Osteocyte (in vitro differentiated cells): ENCODE measurements at regions not wholly inside any gene's neighbourhood (a gene's known extent, or its start where the extent isn't known, plus 50 kb on each side); places are given as distances from the start of the nearest gene placed in this dataset.

Source experiments
- DNase-seq: peaks from one replicate; pipeline ENCODE4 v3.0.0; 2021; ENCODE audit warnings: mixed read lengths; ENCODE audit not compliant: unreplicated experiment; ENCODE audit errors: extremely low spot score
- H3K27ac Mint-ChIP-seq: one replicate; pipeline ENCODE4 v1.8.0; 2021; ENCODE audit warnings: mild to moderate bottlenecking, mixed read lengths; ENCODE audit not compliant: unreplicated experiment
- H3K27me3 Mint-ChIP-seq: one replicate; pipeline ENCODE4 v1.8.0; 2021; ENCODE audit warnings: mixed read lengths; ENCODE audit not compliant: unreplicated experiment
- H3K36me3 Mint-ChIP-seq: one replicate; pipeline ENCODE4 v1.8.0; 2021; ENCODE audit warnings: mixed read lengths; ENCODE audit not compliant: unreplicated experiment
- H3K4me1 Mint-ChIP-seq: one replicate; pipeline ENCODE4 v1.8.0; 2021; ENCODE audit warnings: mixed read lengths; ENCODE audit not compliant: unreplicated experiment
- H3K4me3 Mint-ChIP-seq: one replicate; pipeline ENCODE4 v1.8.0; 2021; ENCODE audit warnings: mild to moderate bottlenecking, moderate library complexity, mixed read lengths; ENCODE audit not compliant: unreplicated experiment
- H3K9me3 Mint-ChIP-seq: one replicate; pipeline ENCODE4 v1.8.0; 2021; ENCODE audit warnings: mixed read lengths; ENCODE audit not compliant: unreplicated experiment
- TF ChIP-seq, protein P1 (sequence below): fragments of 200-600 bp; sonication (generic); IDR thresholded peaks from 2 replicates; pipeline ENCODE4 v1.5.0; 2021; ENCODE audit warnings: antibody characterized with exemption, mild to moderate bottlenecking, moderate library complexity

DNA sequence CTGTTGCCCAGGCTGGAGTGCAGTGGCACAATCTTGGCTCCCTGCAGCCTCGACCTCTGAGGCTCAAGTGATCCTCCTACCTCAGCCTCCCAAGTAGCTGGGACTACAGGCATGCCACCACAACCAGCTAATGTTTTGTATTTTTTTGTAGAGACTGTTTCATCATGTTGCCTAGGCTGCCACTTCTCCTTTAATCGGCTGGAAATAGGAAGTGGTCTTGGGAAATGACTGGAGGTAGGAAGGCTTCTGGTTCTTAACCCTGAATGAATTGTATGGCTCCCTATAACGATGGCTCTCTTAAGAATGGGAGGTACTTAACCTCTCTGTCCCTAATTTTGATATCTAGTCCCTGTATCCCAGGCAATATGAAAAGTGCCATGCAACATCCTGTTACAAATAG is 113.9 kb upstream of the USP15 start:
- DNase-seq, result no peak
- Mint-ChIP-seq H3K4me1 (no peaks in the 10 kb centered on the region), H3K4me3 (no peak overlapping the region), H3K27ac (no peak overlapping the region), H3K36me3 (no peaks in the 10 kb centered on the region), H3K9me3 (no peaks in the 10 kb centered on the region), H3K27me3 (peaks cover 3% of the 10 kb centered on the region)
- TF ChIP-seq, protein P1, sequence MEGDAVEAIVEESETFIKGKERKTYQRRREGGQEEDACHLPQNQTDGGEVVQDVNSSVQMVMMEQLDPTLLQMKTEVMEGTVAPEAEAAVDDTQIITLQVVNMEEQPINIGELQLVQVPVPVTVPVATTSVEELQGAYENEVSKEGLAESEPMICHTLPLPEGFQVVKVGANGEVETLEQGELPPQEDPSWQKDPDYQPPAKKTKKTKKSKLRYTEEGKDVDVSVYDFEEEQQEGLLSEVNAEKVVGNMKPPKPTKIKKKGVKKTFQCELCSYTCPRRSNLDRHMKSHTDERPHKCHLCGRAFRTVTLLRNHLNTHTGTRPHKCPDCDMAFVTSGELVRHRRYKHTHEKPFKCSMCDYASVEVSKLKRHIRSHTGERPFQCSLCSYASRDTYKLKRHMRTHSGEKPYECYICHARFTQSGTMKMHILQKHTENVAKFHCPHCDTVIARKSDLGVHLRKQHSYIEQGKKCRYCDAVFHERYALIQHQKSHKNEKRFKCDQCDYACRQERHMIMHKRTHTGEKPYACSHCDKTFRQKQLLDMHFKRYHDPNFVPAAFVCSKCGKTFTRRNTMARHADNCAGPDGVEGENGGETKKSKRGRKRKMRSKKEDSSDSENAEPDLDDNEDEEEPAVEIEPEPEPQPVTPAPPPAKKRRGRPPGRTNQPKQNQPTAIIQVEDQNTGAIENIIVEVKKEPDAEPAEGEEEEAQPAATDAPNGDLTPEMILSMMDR, result no peak

DNA sequence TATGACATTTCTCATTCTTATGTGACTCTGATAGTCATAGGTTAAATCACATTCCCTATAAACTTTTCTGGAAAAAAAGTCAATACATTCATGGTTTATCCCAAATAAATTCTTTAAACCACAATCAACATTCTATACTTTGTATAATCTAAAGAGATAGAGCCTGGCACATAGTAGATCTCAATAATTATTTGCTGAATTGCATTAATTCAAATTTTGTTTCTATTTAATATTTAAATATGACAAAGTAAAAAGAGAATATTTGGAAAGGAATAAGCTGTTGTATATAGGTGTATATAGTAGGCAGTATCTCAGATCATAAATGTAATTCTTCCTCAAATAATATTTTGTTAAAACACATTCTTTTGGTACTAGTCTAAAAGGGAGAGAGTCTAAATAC is 102.2 kb upstream of the USP15 start:
- DNase-seq, result no peak
- Mint-ChIP-seq H3K4me3 (no peak overlapping the region), H3K4me1 (no peaks in the 10 kb centered on the region), H3K27ac (no peak overlapping the region), H3K9me3 (no peaks in the 10 kb centered on the region), H3K36me3 (no peaks in the 10 kb centered on the region), H3K27me3 (peaks cover 6% of the 10 kb centered on the region)
- TF ChIP-seq, protein P1, result no peak

DNA sequence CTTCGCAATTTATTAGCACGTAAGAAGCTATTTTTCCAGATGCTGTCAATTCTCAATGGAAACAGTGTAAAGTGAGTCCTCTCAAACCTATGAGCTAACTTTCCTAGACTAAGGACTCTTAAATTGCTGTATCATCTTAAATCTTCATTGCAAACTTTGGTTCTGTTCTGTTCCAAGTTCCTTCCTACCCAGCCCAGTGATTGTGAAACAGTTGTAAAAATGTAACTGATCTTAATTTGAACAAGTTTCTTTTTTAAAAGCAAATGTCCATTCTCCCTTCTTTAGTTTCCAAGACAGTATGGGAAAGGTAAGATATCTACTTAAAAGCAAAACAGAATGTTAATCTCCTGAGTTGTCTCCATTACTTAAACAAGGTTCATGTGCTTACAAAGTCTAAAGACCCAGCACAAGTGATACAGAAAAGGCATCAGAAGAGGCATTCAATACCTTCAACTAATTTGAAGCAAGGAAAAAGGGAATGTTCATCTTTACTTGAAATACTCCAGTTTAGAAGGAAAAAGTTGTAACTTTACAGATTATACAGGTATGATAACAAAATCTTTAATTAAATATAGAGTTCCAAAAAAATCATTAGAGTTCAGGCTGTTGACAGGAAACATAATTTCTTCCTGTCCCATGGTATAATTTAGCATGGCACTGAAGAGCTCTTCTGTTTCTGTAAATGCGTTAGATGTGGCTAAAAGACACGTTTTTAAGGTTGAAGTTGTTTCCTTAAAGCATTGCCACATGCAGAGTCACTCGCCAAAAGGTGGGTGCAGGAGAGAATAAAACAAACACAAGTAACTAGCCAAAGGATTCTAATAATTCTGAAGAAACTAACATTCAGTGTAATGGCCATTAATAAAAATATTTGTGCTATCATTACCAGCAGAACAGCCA is 101.5 kb upstream of the USP15 start:
- DNase-seq, result no peak
- Mint-ChIP-seq H3K9me3 (no peaks in the 10 kb centered on the region), H3K36me3 (no peaks in the 10 kb centered on the region), H3K4me3 (no peak overlapping the region), H3K27ac (no peak overlapping the region), H3K27me3 (peaks cover 9% of the 10 kb centered on the region), H3K4me1 (no peaks in the 10 kb centered on the region)
- TF ChIP-seq, protein P1, result no peak

DNA sequence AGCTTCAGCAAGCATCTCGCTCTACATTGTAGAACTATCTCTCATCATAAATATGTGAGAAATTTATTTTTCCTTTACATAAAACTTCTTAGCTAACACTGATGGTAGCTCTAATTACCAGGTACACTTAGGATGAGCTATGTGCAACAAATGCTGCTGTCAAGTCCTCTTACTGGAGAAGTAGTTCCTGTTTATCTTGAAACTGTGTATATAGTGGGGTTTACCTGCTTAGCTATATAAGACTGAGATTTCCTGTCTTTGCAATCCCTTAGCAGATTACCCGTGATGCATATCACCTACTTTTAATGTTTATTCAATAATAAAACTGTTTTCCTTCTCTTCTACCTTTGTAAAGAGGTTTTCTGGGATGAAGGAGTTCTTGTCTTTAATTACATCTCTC is 98.0 kb upstream of the USP15 start:
- peaks cover 19% of the 10 kb centered on the region for H3K27me3 Mint-ChIP-seq
- no peak overlapping the region for H3K27ac Mint-ChIP-seq
- H3K36me3 Mint-ChIP-seq, result no peaks in the 10 kb centered on the region
- no peaks in the 10 kb centered on the region for H3K9me3 Mint-ChIP-seq
- TF ChIP-seq, protein P1, result no peak
- H3K4me3 Mint-ChIP-seq, result no peak overlapping the region
- H3K4me1 Mint-ChIP-seq, result no peaks in the 10 kb centered on the region
- DNase-seq, result no peak

DNA sequence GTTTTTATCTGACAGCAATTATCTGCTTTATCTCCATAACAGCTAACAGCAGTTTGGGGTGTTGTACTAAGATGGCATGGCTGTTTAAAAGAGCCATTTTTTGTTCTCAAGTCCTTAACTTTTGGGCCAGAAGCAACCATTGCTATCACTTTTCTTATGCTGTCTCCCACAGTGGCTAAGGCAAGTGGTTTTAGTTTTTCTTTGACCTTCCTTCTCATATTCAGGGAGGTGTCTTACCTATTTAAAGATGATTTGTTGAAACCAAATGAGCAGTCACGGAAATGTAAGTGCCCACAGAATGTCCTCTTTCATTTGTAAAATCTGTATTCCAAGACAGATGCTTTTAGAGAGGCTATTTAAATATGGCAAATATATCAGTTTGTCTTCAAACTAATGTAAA is 96.8 kb upstream of the USP15 start:
- no peak overlapping the region for H3K27ac Mint-ChIP-seq
- no peak for DNase-seq
- no peak overlapping the region for H3K4me3 Mint-ChIP-seq
- H3K27me3 Mint-ChIP-seq, result peaks cover 19% of the 10 kb centered on the region
- H3K36me3 Mint-ChIP-seq, result no peaks in the 10 kb centered on the region
- TF ChIP-seq, protein P1, result no peak
- H3K4me1 Mint-ChIP-seq, result no peaks in the 10 kb centered on the region
- H3K9me3 Mint-ChIP-seq, result no peaks in the 10 kb centered on the region
